ENCODE measurements at regions not wholly inside any gene's neighbourhood (a gene's known extent, or its start where the extent isn't known, plus 50 kb on each side); places are given as distances from the start of the nearest gene placed in this dataset.

DNA sequence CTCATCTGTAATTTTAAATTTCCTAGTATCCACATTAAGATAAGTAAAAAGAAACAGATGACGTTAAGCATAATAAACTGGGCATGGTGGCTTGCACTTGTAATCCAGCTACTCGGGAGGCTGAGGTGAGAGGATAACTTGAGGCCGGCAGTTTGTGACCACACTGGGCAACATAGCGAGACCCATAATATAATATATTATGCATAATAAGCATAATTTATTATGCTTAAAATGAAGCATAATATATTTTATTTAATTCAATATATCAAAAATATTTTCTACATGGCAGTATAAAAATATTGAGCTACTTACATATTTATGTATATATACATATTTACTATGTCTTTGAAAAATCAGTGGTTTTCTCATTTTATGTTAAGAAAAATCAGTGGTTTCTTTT, 128.3 kb downstream of the GOSR1 start:
- TF ChIP-seq EP300 (IDR thresholded peaks at IDR 0.05; ENCODE audit: borderline replicate concordance in 1 of 2, low read depth in 1 of 2, low read length in 1 of 2) (no peak), NRF1 (IDR thresholded peaks at IDR 0.05; ENCODE audit: low read depth, low read length) (no peak), EZH2phosphoT487 (IDR thresholded peaks at IDR 0.05; ENCODE audit: borderline replicate concordance, low read depth) (no peak), FOXM1 (IDR thresholded peaks at IDR 0.05; ENCODE audit: low read depth) (no peak), POLR2AphosphoS5 (IDR thresholded peaks at IDR 0.05; ENCODE audit: low read depth, low read length) (no peak), CTCF (IDR thresholded peaks at IDR 0.05) (no peak), RFX5 (IDR thresholded peaks at IDR 0.05; ENCODE audit: low read length) (no peak), GATA2 (CRISPR knock-in tag; IDR thresholded peaks at IDR 0.05) (no peak), RCOR1 (IDR thresholded peaks at IDR 0.05; ENCODE audit: low read length) (no peak), JUND (IDR thresholded peaks at IDR 0.05) (no peak), RAD21 (IDR thresholded peaks at IDR 0.05; ENCODE audit: low read length) (no peak)
- TF ChIP-seq, protein P1, sequence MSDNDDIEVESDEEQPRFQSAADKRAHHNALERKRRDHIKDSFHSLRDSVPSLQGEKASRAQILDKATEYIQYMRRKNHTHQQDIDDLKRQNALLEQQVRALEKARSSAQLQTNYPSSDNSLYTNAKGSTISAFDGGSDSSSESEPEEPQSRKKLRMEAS (IDR thresholded peaks at IDR 0.05; ENCODE audit: low read depth), result no peak
- TF ChIP-seq, protein P2, sequence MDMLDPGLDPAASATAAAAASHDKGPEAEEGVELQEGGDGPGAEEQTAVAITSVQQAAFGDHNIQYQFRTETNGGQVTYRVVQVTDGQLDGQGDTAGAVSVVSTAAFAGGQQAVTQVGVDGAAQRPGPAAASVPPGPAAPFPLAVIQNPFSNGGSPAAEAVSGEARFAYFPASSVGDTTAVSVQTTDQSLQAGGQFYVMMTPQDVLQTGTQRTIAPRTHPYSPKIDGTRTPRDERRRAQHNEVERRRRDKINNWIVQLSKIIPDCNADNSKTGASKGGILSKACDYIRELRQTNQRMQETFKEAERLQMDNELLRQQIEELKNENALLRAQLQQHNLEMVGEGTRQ (IDR thresholded peaks at IDR 0.05; ENCODE audit: borderline replicate concordance, low read depth, low read length), result no peak
- TF ChIP-seq, protein P3, sequence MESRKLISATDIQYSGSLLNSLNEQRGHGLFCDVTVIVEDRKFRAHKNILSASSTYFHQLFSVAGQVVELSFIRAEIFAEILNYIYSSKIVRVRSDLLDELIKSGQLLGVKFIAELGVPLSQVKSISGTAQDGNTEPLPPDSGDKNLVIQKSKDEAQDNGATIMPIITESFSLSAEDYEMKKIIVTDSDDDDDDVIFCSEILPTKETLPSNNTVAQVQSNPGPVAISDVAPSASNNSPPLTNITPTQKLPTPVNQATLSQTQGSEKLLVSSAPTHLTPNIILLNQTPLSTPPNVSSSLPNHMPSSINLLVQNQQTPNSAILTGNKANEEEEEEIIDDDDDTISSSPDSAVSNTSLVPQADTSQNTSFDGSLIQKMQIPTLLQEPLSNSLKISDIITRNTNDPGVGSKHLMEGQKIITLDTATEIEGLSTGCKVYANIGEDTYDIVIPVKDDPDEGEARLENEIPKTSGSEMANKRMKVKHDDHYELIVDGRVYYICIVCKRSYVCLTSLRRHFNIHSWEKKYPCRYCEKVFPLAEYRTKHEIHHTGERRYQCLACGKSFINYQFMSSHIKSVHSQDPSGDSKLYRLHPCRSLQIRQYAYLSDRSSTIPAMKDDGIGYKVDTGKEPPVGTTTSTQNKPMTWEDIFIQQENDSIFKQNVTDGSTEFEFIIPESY (IDR thresholded peaks at IDR 0.05; ENCODE audit: borderline replicate concordance, low read depth), result no peak
